ENCODE measurements at regions not wholly inside any gene's neighbourhood (a gene's known extent, or its start where the extent isn't known, plus 50 kb on each side); places are given as distances from the start of the nearest gene placed in this dataset.

DNA sequence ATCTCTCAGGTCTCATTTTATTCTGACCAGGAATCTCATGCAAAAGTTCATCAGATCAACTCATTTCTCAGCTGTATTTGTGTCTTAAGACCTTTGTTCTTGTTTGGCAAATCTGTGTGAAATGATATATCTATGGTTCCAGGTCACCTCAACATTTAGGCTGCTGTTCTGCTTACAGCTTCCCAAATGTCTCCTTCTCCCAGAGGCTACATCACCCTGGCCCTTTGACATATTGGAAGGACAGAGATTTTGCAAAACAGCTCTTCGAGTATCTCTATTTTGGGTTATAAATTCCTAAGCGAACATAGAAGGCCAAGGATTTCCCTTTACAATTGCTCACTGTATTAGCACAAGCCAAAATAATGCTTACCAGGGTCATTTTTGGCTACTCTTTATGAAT is 57.5 kb upstream of the GIMD1 start:
- Histone ChIP-seq H2AFZ (ENCODE audit: low read depth, low read length) (no peak overlapping the region), H3K36me3 (ENCODE audit: control insufficient read depth in 2 of 2, extremely low read depth in 1 of 2, insufficient read depth in 2 of 2, low read length in 2 of 2) (no peaks in the 10 kb centered on the region), H4K20me1 (replicated peaks; ENCODE audit: control insufficient read depth, extremely low read depth, insufficient read depth, low read length) (no peaks in the 10 kb centered on the region), H3K4me1 (ENCODE audit: control insufficient read depth, extremely low read depth, insufficient read depth, low read length) (no peaks in the 10 kb centered on the region), H3K4me3 (replicated peaks in 1 of 3; ENCODE audit: insufficient read depth in 1 of 3, low read depth in 1 of 3, low read length in 3 of 3) (no peak overlapping the region), H3K27me3 (ENCODE audit: control insufficient read depth in 2 of 2, insufficient read depth in 2 of 2, low read length in 2 of 2) (no peaks in the 10 kb centered on the region), H3K9me1 (replicated peaks; ENCODE audit: control insufficient read depth, extremely low read depth, insufficient read depth, low read length) (no peaks in the 10 kb centered on the region), H3K9ac (replicated peaks; ENCODE audit: extremely low read depth, insufficient read depth, low read length) (no peak overlapping the region), H3K4me2 (ENCODE audit: insufficient read depth, low read length) (no peak overlapping the region), H3K79me2 (ENCODE audit: control insufficient read depth, insufficient read depth, low read length) (no peaks in the 10 kb centered on the region), H3K9me3 (replicated peaks; ENCODE audit: control insufficient read depth, insufficient read depth, low read length) (no peaks in the 10 kb centered on the region), H3K27ac (ENCODE audit: insufficient read depth, low read depth, low read length) (no peak overlapping the region)
- CTCF ChIA-PET, result interaction anchor here (1.7 kb wide), 1 partner anchor 14 kb away, joined by 5 read pairs; no protein-coding TSS in a partner anchor
- intact Hi-C loops (cut with micrococcal nuclease) (no loop called here), dilution Hi-C loops (cut with MboI; ENCODE audit: extremely low pct_ligation_motif_present, low sequenced_read_pairs) (no loop called here)
- BruUV-seq (replicated peaks), result no TSS peak
- no peak for FAIRE-seq
- no peak for TF ChIP-seq JUN (IDR thresholded peaks at IDR 0.05; ENCODE audit: borderline replicate concordance, insufficient read depth, insufficient read length, low read depth)
- no peak for TF ChIP-seq MAX (IDR thresholded peaks at IDR 0.05; ENCODE audit: insufficient read depth, insufficient read length)
- TF ChIP-seq GATA2 (IDR thresholded peaks at IDR 0.05; ENCODE audit: insufficient read depth, insufficient read length, low read depth, low read length), result no peak
- TF ChIP-seq POLR2A (IDR thresholded peaks at IDR 0.05; ENCODE audit: low read depth, low read length), result no peak
- no peak for TF ChIP-seq EZH2 (IDR thresholded peaks at IDR 0.05; ENCODE audit: borderline replicate concordance, low read depth, low read length, severe bottlenecking)
- no peak for TF ChIP-seq FOS (IDR thresholded peaks at IDR 0.05; ENCODE audit: borderline replicate concordance, insufficient read depth, low read length)
- no peak for TF ChIP-seq MYC (IDR thresholded peaks at IDR 0.05; ENCODE audit: low read depth, low read length)
- TF ChIP-seq, protein P1, sequence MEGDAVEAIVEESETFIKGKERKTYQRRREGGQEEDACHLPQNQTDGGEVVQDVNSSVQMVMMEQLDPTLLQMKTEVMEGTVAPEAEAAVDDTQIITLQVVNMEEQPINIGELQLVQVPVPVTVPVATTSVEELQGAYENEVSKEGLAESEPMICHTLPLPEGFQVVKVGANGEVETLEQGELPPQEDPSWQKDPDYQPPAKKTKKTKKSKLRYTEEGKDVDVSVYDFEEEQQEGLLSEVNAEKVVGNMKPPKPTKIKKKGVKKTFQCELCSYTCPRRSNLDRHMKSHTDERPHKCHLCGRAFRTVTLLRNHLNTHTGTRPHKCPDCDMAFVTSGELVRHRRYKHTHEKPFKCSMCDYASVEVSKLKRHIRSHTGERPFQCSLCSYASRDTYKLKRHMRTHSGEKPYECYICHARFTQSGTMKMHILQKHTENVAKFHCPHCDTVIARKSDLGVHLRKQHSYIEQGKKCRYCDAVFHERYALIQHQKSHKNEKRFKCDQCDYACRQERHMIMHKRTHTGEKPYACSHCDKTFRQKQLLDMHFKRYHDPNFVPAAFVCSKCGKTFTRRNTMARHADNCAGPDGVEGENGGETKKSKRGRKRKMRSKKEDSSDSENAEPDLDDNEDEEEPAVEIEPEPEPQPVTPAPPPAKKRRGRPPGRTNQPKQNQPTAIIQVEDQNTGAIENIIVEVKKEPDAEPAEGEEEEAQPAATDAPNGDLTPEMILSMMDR (IDR thresholded peaks at IDR 0.05; ENCODE audit: extremely low read depth in 1 of 2, insufficient read depth in 1 of 2, low read depth in 1 of 2, low read length in 2 of 2), result no peak
- TF ChIP-seq POLR2AphosphoS5 (IDR thresholded peaks at IDR 0.05; ENCODE audit: insufficient read depth, low read depth, low read length), result no peak
- no peak for DNase-seq (ENCODE audit: low read depth, low spot score)
- POLR2A ChIA-PET, result no interaction called here

All from endothelial cell of umbilical vein (primary cell).